Kidney (tissue), 13 donors: ENCODE measurements at regions not wholly inside any gene's neighbourhood (a gene's known extent, or its start where the extent isn't known, plus 50 kb on each side); places are given as distances from the start of the nearest gene placed in this dataset.
"Not testable (repeated sequence)": the region's sequence is repeated elsewhere in the genome, so short reads cannot be mapped to it uniquely, and the experiment has no call there.

ENCODE experiments used
- DNase-seq, 5 donors: peaks; one replicate each; pipeline ENCODE4 v3.0.0-alpha.2; 2013 to 2020
- FAIRE-seq: peaks from 2 replicates; lab custom pipeline; 2012; peaks lifted over from hg19 to GRCh38; lab: Jason Lieb, UNC
- H3K27ac ChIP-seq, 2 donors: one replicate each; pipeline ENCODE4 v1.7.0; 2013; ENCODE audit warnings: low read depth in 2 of 2, low read length in 2 of 2, inconsistent platforms in 1 of 2
- H3K27me3 ChIP-seq: one replicate; pipeline ENCODE4 v1.7.1; 2013; ENCODE audit warnings: low read length, inconsistent platforms; ENCODE audit not compliant: control insufficient read depth, insufficient read depth
- H3K36me3 ChIP-seq, 3 donors: one replicate each; pipeline versions ENCODE4 v1.7.0 to v1.7.1; 2013; ENCODE audit warnings: low read length in 3 of 3, control low read depth in 1 of 3, inconsistent platforms in 1 of 3; ENCODE audit not compliant: insufficient read depth in 3 of 3, control insufficient read depth in 2 of 3
- H3K4me1 ChIP-seq, 3 donors: one replicate each; pipeline versions ENCODE4 v1.7.0 to v1.7.1; 2013; ENCODE audit warnings: low read length in 3 of 3, inconsistent platforms in 1 of 3, low read depth in 1 of 3; ENCODE audit not compliant: control insufficient read depth in 2 of 3, insufficient read depth in 2 of 3
- H3K4me3 ChIP-seq, 3 donors: one replicate each; pipeline versions ENCODE4 v1.7.0 to v1.8.1; 2013; ENCODE audit warnings: low read length in 3 of 3, control low read depth in 1 of 3, inconsistent platforms in 1 of 3
- H3K9ac ChIP-seq, 3 donors: one replicate each; pipeline versions ENCODE4 v1.7.0 to v1.7.1; 2013; ENCODE audit warnings: low read length in 3 of 3, control low read depth in 1 of 3, inconsistent platforms in 1 of 3
- H3K9me3 ChIP-seq, 3 donors: one replicate each; pipeline versions ENCODE4 v1.7.0 to v1.7.1; 2013; ENCODE audit warnings: low read length in 3 of 3, control low read depth in 1 of 3, inconsistent platforms in 1 of 3; ENCODE audit not compliant: control insufficient read depth in 2 of 3, insufficient read depth in 1 of 3
- CTCF ChIP-seq: IDR thresholded peaks from 3 replicates; pipeline ENCODE4 v1.5.1; 2012; ENCODE audit warnings: mild to moderate bottlenecking, moderate library complexity, borderline replicate concordance; ENCODE audit not compliant: insufficient read depth; ENCODE audit errors: extremely low read depth
- intact Hi-C: fragments of 100-400 bp; cut with DNase I; formaldehyde crosslinking; loops from one replicate; pipeline ENCODE4 v1.11.1; 2022
- donor health status: control.
- donor health status: control.
- donor health status: control.
- donor health status: control.
- donor health status: control.
- donor health status: DM: yes; HTN: yes; CAD: no.
- donor health status: Normal renal cell carcinoma (clear cell type).

GRCh38 chr5:98318386-98318785, 455.1 kb upstream of the RGMB start:
- FAIRE-seq = no peak
- no peaks in the 10 kb centered on the region for H3K36me3 ChIP-seq

GRCh38 chr5:98319299-98320011, 454.0 kb upstream of the RGMB start:
- H3K36me3 ChIP-seq = no peaks in the 10 kb centered on the region
- no peaks in the 10 kb centered on the region for H3K9me3 ChIP-seq
- H3K9ac ChIP-seq = no peak overlapping the region
- FAIRE-seq = no peak
- no peak overlapping the region for H3K27ac ChIP-seq
- no peak overlapping the region for H3K4me3 ChIP-seq
- no peak for DNase-seq
- intact Hi-C loops = no loop called here
- no peaks in the 10 kb centered on the region for H3K27me3 ChIP-seq
- no peak for TF ChIP-seq CTCF
- H3K4me1 ChIP-seq = no peaks in the 10 kb centered on the region

More at GRCh38 chr5:98318386-98318785, 455.1 kb upstream of the RGMB start:
- no peaks in the 10 kb centered on the region for H3K4me1 ChIP-seq
- H3K4me3 ChIP-seq = no peak overlapping the region
- no peak for TF ChIP-seq CTCF
- DNase-seq = no peak
- H3K9ac ChIP-seq = no peak overlapping the region
- no peaks in the 10 kb centered on the region for H3K27me3 ChIP-seq
- H3K27ac ChIP-seq = no peak overlapping the region
- H3K9me3 ChIP-seq = no peaks in the 10 kb centered on the region
- intact Hi-C loops = no loop called here

GRCh38 chr5:98320343-98320742, 453.1 kb upstream of the RGMB start:
- Histone ChIP-seq H3K9ac (no peak overlapping the region), H3K4me1 (no peaks in the 10 kb centered on the region), H3K36me3 (no peaks in the 10 kb centered on the region), H3K4me3 (no peak overlapping the region), H3K9me3 (no peaks in the 10 kb centered on the region), H3K27me3 (no peaks in the 10 kb centered on the region), H3K27ac (no peak overlapping the region)
- TF ChIP-seq CTCF = no peak
- intact Hi-C loops = no loop called here
- DNase-seq (no peak), FAIRE-seq (no peak)

- DNase-seq (no peak), FAIRE-seq (no peak)
- no peaks in the 10 kb centered on the region for H3K36me3 ChIP-seq
- H3K4me1 ChIP-seq = no peaks in the 10 kb centered on the region
- no peak overlapping the region for H3K27ac ChIP-seq
- no peaks in the 10 kb centered on the region for H3K9me3 ChIP-seq
- H3K9ac ChIP-seq = no peak overlapping the region
- no peak for TF ChIP-seq CTCF
- intact Hi-C loops = no loop called here
- no peaks in the 10 kb centered on the region for H3K27me3 ChIP-seq
- no peak overlapping the region for H3K4me3 ChIP-seq
Measured at GRCh38 chr5:98321361-98321760, 452.1 kb upstream of the RGMB start.

GRCh38 chr5:98325187-98325586, 448.3 kb upstream of the RGMB start:
- H3K4me1 ChIP-seq, H3K27me3 ChIP-seq, H3K9ac ChIP-seq, FAIRE-seq, DNase-seq, H3K36me3 ChIP-seq, H3K27ac ChIP-seq, H3K4me3 ChIP-seq, intact Hi-C loops, H3K9me3 ChIP-seq: not testable (repeated sequence)
